ENCODE measurements at regions not wholly inside any gene's neighbourhood (a gene's known extent, or its start where the extent isn't known, plus 50 kb on each side); places are given as distances from the start of the nearest gene placed in this dataset.

- Histone ChIP-seq H3K9me3 (no peaks in the 10 kb centered on the region), H3K4me1 (no peaks in the 10 kb centered on the region), H3K27me3 (ENCODE audit: low read depth) (no peaks in the 10 kb centered on the region), H3K27ac (no peak overlapping the region), H3K4me3 (no peak overlapping the region), H3K36me3 (no peaks in the 10 kb centered on the region)
- no peak for TF ChIP-seq CTCF (IDR thresholded peaks at IDR 0.05)
- intact Hi-C loops (cut with DNase I) = no loop called here
- DNase-seq (no peak), ATAC-seq (no peak)
Observed at GRCh38 chr13:70905035-70905434, 796.8 kb upstream of the KLHL1 start.

DNA sequence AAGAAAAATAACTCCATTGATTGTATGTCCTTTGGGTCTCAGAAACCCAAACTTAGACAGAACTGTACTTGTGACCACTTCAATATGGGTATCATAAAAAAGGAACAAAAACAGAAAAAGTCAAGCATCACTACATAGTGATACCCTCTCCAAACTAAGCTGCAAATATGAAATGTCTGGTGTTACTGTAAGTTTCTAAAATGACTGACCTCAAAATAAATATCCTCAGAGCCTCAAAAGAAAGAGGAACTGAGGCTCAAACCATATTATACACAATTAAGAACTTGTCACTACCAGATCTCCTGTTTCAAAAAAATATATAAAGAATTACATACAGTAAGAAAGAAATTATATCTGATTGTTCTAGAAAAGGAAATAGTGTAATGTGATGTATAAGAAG, 787.9 kb upstream of the KLHL1 start:
- ATAC-seq = no peak
- TF ChIP-seq CTCF (IDR thresholded peaks at IDR 0.05) = no peak
- Histone ChIP-seq H3K9me3 (no peaks in the 10 kb centered on the region), H3K4me1 (no peaks in the 10 kb centered on the region), H3K27ac (no peak overlapping the region), H3K36me3 (no peaks in the 10 kb centered on the region), H3K4me3 (no peak overlapping the region), H3K27me3 (ENCODE audit: low read depth) (no peaks in the 10 kb centered on the region)
- DNase-seq = no peak
- intact Hi-C loops (cut with DNase I) = no loop called here

GRCh38 chr13:70895599-70895998, 787.3 kb upstream of the KLHL1 start:
- DNase-seq = no peak
- intact Hi-C loops (cut with DNase I) = no loop called here

DNA sequence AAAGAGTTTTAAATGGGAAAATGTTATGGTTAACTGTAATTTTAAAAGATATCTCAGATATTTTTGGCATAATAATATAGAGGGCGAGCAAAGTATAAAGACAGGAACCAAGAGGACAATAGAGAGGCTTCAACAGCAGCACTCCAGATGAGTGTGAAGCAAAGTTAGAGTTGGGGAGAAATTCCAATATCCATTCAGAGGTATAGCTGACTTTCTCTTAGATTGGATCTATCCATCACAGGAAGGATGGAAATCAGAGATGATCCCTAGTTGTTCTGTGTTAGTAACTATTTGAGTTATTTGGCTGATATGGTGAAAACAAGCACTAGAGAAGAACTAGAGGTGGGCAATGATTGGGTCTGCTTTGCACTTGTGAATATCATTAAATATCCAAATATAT, 786.0 kb upstream of the KLHL1 start:
- H3K9me3 ChIP-seq = no peaks in the 10 kb centered on the region
- DNase-seq (no peak), ATAC-seq (no peak)
- no peaks in the 10 kb centered on the region for H3K27me3 ChIP-seq (ENCODE audit: low read depth)
- TF ChIP-seq CTCF (IDR thresholded peaks at IDR 0.05) = no peak
- H3K4me3 ChIP-seq = no peak overlapping the region
- no peaks in the 10 kb centered on the region for H3K36me3 ChIP-seq
- intact Hi-C loops (cut with DNase I) = no loop called here
- H3K27ac ChIP-seq = no peak overlapping the region
- no peaks in the 10 kb centered on the region for H3K4me1 ChIP-seq

More at GRCh38 chr13:70895599-70895998, 787.3 kb upstream of the KLHL1 start:
- Histone ChIP-seq H3K27ac (no peak overlapping the region), H3K27me3 (ENCODE audit: low read depth) (no peaks in the 10 kb centered on the region), H3K9me3 (no peaks in the 10 kb centered on the region), H3K36me3 (no peaks in the 10 kb centered on the region), H3K4me1 (no peaks in the 10 kb centered on the region), H3K4me3 (no peak overlapping the region)
- no peak for TF ChIP-seq CTCF (IDR thresholded peaks at IDR 0.05)
- ATAC-seq = no peak

DNA sequence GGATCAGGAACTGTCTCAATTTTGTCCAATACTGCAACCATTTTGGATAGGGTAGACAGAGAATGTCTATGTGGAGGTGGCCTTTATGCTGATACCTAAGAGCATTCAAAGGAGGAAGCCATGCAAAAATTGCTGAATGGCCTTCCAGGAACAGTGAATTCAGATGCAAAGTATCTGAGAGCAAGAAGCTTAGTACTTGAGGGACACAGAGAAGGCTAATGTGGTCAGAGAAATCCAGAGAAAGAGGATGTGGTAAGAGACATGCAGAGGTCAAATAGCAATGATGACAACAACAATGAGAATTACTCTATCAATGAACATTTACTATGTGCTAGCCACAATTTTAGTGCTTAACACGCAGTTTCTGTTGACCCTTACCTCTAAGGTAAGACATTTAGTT, 785.6 kb upstream of the KLHL1 start:
- intact Hi-C loops (cut with DNase I) = no loop called here
- Histone ChIP-seq H3K4me3 (no peak overlapping the region), H3K9me3 (no peaks in the 10 kb centered on the region), H3K27ac (no peak overlapping the region), H3K27me3 (ENCODE audit: low read depth) (no peaks in the 10 kb centered on the region), H3K4me1 (no peaks in the 10 kb centered on the region), H3K36me3 (no peaks in the 10 kb centered on the region)
- no peak for ATAC-seq
- DNase-seq = no peak
- TF ChIP-seq CTCF (IDR thresholded peaks at IDR 0.05) = no peak

DNA sequence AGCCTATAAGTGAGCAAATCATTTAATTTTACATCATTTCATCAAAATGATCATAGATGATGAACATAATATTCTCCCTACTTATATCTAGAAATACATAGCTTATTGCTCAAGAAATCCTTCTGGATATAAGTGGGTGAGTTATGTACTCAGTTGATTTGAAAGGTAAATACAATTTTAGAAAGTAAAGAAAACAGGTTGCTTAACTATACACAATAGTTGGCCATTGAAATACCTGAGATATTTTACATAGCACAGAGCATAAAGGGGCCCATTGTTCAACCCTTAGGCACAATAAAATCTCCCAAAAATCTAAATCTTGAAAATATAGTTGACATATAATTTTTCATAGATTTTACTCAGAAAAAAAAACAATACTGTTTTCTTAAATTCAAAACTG, 782.0 kb upstream of the KLHL1 start:
- no peaks in the 10 kb centered on the region for H3K4me1 ChIP-seq
- H3K27ac ChIP-seq = no peak overlapping the region
- H3K27me3 ChIP-seq (ENCODE audit: low read depth) = no peaks in the 10 kb centered on the region
- DNase-seq (no peak), ATAC-seq (peak in 1 of 2 donors; percentile 60)
- no peaks in the 10 kb centered on the region for H3K9me3 ChIP-seq
- no peak for TF ChIP-seq CTCF (IDR thresholded peaks at IDR 0.05)
- intact Hi-C loops (cut with DNase I) = no loop called here
- no peak overlapping the region for H3K4me3 ChIP-seq
- H3K36me3 ChIP-seq = no peaks in the 10 kb centered on the region
